ENCODE measurements at regions not wholly inside any gene's neighbourhood (a gene's known extent, or its start where the extent isn't known, plus 50 kb on each side); places are given as distances from the start of the nearest gene placed in this dataset.
A peak's percentile ranks its signal among the peaks of the same experiment; 100 is the strongest.

DNA sequence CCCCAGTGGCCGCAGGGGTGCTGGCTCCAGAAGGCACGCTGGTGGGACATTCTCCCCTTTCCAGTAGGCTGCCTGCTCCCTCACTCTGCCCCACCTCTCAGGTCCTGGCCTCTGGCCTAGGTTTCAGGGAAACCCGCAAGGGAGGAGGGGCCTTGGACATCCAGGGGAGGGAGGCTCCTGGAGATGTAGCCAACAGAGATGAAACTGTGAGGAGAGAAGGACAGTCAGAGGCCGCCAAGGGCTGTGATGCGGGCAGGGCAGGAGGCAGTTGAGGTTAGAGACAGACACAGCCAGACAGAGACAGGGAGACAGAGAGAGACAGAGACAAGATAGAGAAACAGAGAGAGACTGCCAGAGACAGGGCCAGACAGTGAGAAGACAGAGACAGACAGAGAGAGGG, 127.7 kb downstream of the UQCRFS1 start:
- 56 to 79% (median 66%) methylated on average over 3 to 5 of the region's 5 CpGs for WGBS, 4 donors
- Histone ChIP-seq H3K4me1 (replicated peaks in 1 of 2) (no peaks in the 10 kb centered on the region), H3K4me3 (no peak overlapping the region), H3K36me3 (replicated peaks in 1 of 2) (no peaks in the 10 kb centered on the region), H3K27me3 (no peaks in the 10 kb centered on the region), H3K9me3 (replicated peaks in 1 of 3) (no peaks in the 10 kb centered on the region), H3K27ac (no peak overlapping the region)
- intact Hi-C loops (cut with DNase I): no loop called here
- no peak for DNase-seq
- TF ChIP-seq POLR2A (IDR thresholded peaks at IDR 0.05): no peak
- TF ChIP-seq, protein P1, sequence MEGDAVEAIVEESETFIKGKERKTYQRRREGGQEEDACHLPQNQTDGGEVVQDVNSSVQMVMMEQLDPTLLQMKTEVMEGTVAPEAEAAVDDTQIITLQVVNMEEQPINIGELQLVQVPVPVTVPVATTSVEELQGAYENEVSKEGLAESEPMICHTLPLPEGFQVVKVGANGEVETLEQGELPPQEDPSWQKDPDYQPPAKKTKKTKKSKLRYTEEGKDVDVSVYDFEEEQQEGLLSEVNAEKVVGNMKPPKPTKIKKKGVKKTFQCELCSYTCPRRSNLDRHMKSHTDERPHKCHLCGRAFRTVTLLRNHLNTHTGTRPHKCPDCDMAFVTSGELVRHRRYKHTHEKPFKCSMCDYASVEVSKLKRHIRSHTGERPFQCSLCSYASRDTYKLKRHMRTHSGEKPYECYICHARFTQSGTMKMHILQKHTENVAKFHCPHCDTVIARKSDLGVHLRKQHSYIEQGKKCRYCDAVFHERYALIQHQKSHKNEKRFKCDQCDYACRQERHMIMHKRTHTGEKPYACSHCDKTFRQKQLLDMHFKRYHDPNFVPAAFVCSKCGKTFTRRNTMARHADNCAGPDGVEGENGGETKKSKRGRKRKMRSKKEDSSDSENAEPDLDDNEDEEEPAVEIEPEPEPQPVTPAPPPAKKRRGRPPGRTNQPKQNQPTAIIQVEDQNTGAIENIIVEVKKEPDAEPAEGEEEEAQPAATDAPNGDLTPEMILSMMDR (IDR thresholded peaks at IDR 0.05): no peak

DNA sequence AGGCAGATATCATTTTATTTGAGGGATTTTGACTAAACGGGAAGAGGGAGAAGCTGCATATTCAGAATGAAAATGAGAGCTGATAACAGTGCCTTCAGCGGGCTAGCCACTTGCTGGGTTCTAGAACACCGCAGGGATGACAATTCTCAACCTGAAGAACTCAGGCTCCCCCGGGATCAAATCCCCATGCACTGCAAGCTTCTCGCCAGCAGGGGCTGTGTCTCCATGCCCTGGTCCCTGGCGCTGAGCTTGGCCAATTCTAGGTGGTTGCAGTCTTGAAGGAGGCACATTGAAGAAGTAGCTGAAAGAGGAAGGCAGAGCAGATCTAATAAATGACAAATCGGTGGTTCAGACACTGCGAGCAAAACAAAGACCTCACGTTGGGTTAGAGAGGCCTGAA, 128.7 kb downstream of the UQCRFS1 start:
- TF ChIP-seq, protein P1 (IDR thresholded peaks at IDR 0.05): peak in 5 of 6 experiments; percentile 6 to 47 (median 46)
- no peak for TF ChIP-seq POLR2A (IDR thresholded peaks at IDR 0.05)
- DNase-seq: peak in 4 of 7 donors; percentile 28 to 59 (median 38)
- intact Hi-C loops (cut with DNase I): no loop called here
- Histone ChIP-seq H3K4me1 (replicated peaks in 1 of 2) (no peaks in the 10 kb centered on the region), H3K27ac (no peak overlapping the region), H3K36me3 (replicated peaks in 1 of 2) (no peaks in the 10 kb centered on the region), H3K9me3 (replicated peaks in 1 of 3) (no peaks in the 10 kb centered on the region), H3K4me3 (no peak overlapping the region), H3K27me3 (no peaks in the 10 kb centered on the region)
- 66 to 76% (median 70%) methylated on average over 8 to 9 of the region's 9 CpGs for WGBS, 4 donors

DNA sequence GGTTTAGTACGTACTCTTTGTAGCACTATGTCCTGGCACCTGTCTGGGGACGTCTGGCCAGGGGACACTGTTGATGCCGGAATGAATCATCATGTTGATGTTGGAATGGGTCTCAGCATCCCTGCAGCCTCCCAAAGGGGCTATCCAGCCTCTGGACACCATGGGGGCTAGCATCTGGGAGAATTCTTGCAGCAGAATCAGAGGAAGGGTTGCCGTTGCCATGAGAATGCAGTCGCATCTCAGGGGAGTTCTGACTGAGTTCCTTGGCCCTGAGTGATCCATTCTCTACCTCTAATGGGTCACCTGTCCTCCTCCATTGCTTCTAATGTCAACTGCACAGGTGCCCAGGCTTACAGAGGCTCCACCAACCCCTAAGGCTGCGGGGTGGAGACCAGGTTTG, 129.1 kb downstream of the UQCRFS1 start:
- no peaks in the 10 kb centered on the region for H3K9me3 ChIP-seq (replicated peaks in 1 of 3)
- TF ChIP-seq, protein P1 (IDR thresholded peaks at IDR 0.05): no peak
- TF ChIP-seq POLR2A (IDR thresholded peaks at IDR 0.05): no peak
- no peaks in the 10 kb centered on the region for H3K36me3 ChIP-seq (replicated peaks in 1 of 2)
- no peaks in the 10 kb centered on the region for H3K4me1 ChIP-seq (replicated peaks in 1 of 2)
- intact Hi-C loops (cut with DNase I): no loop called here
- no peak for DNase-seq
- WGBS, 4 donors: 69 to 81% (median 77%) methylated on average over 6 of the region's 6 CpGs
- no peaks in the 10 kb centered on the region for H3K27me3 ChIP-seq
- no peak overlapping the region for H3K4me3 ChIP-seq
- H3K27ac ChIP-seq: no peak overlapping the region

DNA sequence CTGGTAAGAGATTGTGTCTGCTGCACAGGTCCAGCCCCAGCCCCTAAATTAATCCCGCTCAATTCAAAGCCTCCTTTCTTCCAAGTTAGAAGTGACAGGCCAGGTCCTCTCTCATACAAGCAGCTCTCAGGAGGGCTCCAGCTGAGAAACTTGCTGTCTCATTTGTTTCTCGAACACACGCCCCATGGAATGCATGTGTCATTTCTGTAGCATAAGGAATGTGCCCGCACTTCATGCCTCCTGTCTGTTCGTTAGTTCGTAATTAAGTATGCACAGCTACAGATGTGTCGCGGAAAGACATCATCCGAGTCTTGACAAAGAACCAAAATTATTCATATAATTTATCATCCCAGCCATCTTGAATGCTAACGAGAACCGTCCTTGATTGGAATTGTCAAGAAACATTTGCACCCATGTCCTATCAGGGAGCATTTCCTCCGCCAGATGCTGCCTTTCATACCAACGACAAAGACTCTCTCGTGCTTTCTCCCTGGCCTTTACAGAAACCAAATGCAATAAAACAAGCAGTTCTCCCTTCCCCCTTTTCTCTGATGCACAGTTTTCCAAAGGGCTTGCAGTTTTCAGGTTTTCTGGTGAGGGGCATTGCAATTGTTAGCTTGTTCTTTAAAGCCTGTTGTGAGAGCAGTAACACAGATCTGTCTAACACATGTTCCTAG, 133.5 kb downstream of the UQCRFS1 start:
- TF ChIP-seq POLR2A (IDR thresholded peaks at IDR 0.05): no peak
- TF ChIP-seq, protein P1 (IDR thresholded peaks at IDR 0.05): no peak
- no peaks in the 10 kb centered on the region for H3K9me3 ChIP-seq (replicated peaks in 1 of 3)
- no peaks in the 10 kb centered on the region for H3K36me3 ChIP-seq (replicated peaks in 1 of 2)
- no peak for DNase-seq
- H3K4me1 ChIP-seq (replicated peaks in 1 of 2): no peaks in the 10 kb centered on the region
- intact Hi-C loops (cut with DNase I): no loop called here
- no peak overlapping the region for H3K27ac ChIP-seq
- H3K4me3 ChIP-seq: no peak overlapping the region
- 68 to 76% (median 74%) methylated on average over 14 of the region's 14 CpGs for WGBS, 4 donors
- H3K27me3 ChIP-seq: no peaks in the 10 kb centered on the region
